PC-9 (cell line): ENCODE measurements at regions not wholly inside any gene's neighbourhood (a gene's known extent, or its start where the extent isn't known, plus 50 kb on each side); places are given as distances from the start of the nearest gene placed in this dataset.

Experiments used
- EZH2 ChIP-seq: fragments of 200-600 bp; sonication (generic); IDR thresholded peaks from 2 replicates; pipeline ENCODE4 v1.8.0; 2017; ENCODE audit warnings: antibody characterized with exemption, low read depth
- TF ChIP-seq, protein P1 (sequence below): fragments of 200-600 bp; sonication (generic); conservative IDR thresholded peaks from 2 replicates; pipeline ENCODE4 v1.6.1; 2017; ENCODE audit warnings: mixed run types, antibody characterized with exemption, mild to moderate bottlenecking, moderate library complexity

DNA sequence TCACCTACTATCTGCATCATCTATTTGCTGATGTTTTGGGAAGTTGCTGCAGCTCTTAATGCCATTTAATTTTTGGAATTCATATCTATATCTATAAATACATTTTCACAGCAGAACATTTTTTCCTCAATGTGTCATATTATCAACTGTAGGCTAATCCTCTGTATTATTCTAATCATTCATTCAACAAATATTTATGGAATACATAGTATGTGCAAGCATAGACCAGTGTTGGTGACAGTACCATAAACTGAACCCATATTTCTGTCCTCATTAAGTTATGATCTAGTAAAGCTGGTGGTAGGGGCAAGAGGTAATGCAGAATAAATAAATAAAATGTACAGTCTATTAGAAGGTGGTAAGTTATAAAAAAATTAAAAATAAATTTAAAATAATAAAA, 585.3 kb upstream of the BCHE start:
- TF ChIP-seq, protein P1, sequence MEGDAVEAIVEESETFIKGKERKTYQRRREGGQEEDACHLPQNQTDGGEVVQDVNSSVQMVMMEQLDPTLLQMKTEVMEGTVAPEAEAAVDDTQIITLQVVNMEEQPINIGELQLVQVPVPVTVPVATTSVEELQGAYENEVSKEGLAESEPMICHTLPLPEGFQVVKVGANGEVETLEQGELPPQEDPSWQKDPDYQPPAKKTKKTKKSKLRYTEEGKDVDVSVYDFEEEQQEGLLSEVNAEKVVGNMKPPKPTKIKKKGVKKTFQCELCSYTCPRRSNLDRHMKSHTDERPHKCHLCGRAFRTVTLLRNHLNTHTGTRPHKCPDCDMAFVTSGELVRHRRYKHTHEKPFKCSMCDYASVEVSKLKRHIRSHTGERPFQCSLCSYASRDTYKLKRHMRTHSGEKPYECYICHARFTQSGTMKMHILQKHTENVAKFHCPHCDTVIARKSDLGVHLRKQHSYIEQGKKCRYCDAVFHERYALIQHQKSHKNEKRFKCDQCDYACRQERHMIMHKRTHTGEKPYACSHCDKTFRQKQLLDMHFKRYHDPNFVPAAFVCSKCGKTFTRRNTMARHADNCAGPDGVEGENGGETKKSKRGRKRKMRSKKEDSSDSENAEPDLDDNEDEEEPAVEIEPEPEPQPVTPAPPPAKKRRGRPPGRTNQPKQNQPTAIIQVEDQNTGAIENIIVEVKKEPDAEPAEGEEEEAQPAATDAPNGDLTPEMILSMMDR: no peak
- no peak for TF ChIP-seq EZH2
